Fibroblast of skin of left biceps (primary cell): ENCODE measurements at regions not wholly inside any gene's neighbourhood (a gene's known extent, or its start where the extent isn't known, plus 50 kb on each side); places are given as distances from the start of the nearest gene placed in this dataset.
"Not testable (repeated sequence)": the region's sequence is repeated elsewhere in the genome, so short reads cannot be mapped to it uniquely, and the experiment has no call there.

ENCODE experiments used
- DNase-seq, 2 experiments: peaks; one replicate each; pipeline ENCODE4 v3.0.0-alpha.2; 2013; ENCODE audit warnings: low read depth in 2 of 2

DNA sequence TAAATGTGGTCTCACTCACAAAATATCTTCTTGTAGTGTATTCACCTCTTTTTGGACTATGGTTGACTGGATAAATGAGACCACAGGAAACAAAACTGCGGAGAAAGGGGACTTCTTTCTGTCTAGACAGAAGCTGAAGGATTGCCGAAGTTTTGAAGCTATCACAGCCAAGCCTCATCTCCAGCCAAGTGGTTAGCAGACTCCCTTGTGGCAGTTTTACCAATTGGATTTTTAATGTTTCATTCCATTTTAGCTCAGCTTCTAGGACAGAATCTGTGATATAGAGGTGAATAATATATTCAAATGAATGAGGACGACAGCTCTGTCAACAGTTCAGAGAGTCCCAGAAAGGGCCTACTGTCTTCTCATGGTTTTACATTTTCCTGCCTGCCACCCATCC, 215.7 kb upstream of the ZNF608 start:
- DNase-seq = no peak

DNA sequence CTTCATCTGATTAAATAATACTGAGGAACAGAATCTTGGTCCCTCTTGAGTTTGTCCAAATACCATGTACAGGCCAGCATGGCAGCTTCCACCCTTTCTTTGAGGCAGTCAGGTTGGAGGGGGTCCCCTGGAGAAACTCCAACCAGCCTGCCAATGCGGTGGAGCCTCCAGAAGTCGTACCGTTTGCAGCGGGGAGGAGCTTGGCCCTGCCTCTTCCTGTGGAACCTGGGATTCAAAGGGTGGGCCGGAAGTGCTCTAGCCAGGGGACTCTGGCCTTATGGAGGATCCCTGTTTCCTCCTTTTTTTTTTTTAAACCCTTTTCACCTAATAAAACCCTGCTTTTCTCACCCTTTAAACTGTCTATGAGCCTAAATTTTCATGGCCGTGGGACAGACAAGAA, 216.3 kb upstream of the ZNF608 start:
- DNase-seq = no peak

GRCh38 chr5:124963236-124963919, 216.9 kb upstream of the ZNF608 start:
- peak; percentile 38 to 53 for DNase-seq

- not testable (repeated sequence) for DNase-seq
Measured at GRCh38 chr5:124966741-124967140, 220.3 kb upstream of the ZNF608 start.

DNA sequence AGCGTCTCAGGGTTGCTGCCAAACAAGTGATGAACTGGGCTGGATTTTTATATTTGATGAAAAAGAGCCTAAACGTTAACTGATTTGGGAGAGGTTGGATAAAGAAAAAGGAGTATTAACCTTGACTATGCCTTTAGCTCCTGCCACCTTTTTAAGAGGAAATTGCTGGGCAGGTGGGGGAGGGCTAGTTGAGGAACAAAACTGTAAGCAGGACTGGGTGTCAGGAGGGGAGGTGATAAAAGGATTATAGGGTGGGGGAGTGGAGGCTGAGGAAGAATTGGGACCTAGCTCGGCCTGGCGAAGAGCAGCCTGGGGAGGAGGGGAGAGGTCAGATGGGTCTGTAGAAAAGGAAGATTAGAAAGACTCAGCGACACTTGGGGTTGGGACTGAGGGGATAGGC, 223.9 kb upstream of the ZNF608 start:
- DNase-seq = not testable (repeated sequence)

DNA sequence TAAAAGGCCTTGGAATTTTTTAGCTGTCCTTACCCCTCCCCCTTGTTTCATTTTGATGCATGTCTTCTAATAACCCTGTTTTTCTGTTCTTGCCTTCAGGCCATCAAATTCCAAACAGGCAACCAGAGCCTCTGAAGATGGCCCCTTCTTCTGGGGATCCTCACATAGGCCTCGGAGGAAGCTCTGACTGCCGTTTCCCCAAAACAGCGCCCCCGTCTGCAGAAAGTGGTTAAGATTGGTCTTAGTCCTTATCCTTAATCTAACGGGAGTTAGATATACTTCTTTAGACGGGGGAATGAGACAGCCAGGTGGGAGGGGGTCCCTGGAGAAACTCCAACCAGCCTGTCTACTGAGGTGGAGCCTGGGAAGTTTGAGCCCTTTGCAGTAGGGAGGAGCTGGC, 226.3 kb upstream of the ZNF608 start:
- DNase-seq = no peak

- no peak for DNase-seq
Measured at GRCh38 chr5:124973661-124974060, 227.2 kb upstream of the ZNF608 start.

- no peak for DNase-seq
Measured at GRCh38 chr5:124976086-124976485, 229.6 kb upstream of the ZNF608 start.

DNA sequence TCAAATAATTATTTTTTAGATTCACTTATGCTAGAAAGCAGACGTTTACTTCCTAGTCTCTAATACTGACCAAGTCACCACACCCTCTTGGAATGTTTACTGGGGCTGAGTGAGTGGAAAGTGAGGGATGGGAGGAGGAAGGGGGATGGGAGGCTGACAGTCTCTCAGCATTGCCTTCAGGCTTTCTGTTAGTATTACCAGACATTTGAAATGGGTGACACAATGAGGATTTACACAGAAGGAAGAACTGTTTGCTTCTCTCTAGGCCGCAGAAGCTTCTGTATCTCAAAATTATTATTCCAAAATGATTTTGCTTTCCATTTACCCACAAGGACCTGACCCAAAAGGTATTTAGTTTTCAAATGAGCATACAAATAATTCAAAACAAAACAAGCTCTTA, 232.8 kb upstream of the ZNF608 start:
- DNase-seq = no peak

DNA sequence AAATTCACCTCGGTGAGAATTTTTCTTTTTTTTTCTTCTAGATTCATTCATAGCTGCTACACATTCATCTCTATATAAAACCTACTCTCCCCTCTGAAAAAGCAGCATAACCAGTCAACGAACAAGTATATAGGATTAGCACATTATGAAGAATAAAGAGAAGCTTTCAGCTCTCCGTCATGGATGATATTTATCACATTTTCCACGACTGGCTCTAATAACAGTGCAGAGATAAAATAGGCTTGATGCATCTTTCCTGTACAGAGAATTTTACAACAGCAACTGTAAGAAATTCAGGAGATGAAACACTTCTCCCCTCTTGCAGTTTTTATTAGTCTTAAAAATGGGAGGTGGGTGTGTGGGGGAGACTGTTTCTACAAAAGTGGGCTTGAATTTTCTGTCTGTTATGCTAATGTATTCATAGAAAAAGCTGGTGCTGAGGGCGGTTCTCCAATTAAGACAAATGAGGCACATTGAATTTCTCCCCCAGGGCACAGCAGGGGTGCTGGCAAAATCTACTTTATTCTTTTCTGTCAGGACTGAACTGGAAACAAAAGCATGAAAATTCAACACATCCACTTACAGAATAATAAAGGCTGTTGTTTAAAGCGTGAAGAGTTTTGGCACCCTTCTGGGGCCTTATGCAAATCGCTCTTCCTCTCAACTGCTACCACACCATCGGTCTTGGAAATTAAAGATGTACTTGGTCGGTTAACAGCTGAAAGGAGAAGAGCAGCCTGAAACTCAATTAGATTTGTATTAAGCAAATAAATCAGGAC, 233.9 kb upstream of the ZNF608 start:
- no peak for DNase-seq

- no peak for DNase-seq
Measured at GRCh38 chr5:124981901-124982300, 235.5 kb upstream of the ZNF608 start.

DNA sequence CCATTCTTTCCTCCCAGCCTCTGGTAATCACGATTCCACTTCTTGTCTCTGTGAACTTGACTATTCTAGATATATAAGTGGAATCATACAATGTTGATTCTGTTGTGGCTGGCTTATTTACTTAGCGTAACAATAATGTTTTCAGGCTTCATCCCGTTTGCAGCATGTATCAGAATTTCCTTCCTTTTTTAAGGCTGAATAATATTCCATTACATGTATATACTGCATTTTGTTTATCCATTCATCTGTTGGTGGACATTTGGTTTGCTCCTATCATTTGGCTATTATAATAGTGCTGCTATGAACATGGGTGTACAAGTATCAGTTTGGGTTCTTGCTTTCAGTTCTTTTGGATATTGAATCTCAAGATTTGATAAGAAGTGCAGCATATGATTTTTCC, 239.7 kb upstream of the ZNF608 start:
- no peak for DNase-seq

- DNase-seq = no peak
Measured at GRCh38 chr5:124986667-124987066, 240.2 kb upstream of the ZNF608 start.

GRCh38 chr5:124987786-124988185, 241.3 kb upstream of the ZNF608 start:
- not testable (repeated sequence) for DNase-seq

DNA sequence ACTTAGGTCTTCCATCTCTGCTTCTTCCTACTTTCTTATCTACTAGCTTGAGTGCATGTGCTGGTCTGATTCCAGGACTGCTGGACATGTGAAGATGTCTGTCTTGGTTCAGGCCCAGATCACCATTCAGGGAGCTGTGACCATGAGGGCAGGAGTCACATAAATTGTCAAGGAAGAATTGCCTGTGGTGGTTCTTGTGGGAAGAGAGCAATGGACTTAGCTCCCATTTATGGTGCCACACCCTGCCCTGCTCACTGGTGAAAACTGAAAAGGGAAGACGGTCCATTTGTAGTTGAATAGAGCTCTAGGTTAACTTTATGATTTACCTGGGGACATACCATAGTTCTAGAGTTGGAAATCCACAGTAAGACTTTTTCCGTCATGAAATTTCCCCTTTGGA, 244.3 kb upstream of the ZNF608 start:
- no peak for DNase-seq

DNA sequence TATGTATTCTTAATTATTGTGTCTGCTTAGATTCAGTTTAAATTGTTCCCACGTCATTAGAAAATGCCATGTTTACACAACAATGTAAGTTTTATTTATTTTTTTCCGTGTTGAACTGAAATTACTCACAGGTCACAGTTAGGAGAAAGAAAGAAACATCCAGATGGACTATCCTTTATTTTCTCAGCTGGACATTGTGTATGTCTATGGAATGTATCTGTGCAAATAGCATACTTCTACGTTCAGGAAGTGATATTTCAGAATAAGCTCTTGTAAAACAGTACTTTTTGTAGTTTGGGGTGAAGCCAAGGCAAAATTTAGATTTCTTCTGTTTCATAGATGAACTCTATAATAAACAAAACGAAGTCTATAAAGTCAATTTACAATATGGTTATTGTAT, 249.0 kb upstream of the ZNF608 start:
- DNase-seq = no peak

DNA sequence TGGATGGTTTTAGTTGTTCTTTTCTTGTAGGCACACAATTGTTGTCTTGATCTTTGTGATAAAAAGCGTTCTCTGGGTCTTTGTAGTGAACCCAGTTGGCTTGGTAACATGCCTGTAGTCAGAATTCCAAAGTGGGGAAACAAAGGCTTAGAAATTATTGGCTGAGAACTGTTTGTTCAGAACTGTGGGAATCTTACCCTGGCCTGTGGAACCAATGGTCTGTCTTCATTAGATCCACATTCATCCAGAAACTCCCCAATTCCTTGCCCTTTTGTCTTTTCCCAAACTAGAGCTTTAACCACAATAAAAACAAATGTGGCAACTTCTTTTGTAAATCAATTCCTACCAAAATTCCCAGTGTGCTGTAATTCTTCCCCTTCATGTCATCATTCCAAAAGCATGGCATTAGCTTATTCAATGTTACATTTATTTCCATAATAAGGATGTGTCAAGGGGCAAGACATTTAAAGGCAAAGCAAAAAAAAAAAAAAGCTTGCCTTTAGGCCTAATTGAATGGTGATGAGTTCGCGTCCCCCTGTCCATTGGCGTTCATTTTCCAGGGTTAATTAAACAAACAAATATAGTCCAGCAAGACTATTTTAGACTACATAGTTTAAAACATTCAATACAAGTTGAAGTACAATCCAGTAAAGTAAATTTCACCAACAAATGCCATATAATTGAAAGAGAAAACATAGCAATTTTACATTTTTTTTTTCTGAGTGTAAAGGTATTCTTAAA, 249.8 kb upstream of the ZNF608 start:
- DNase-seq = no peak

GRCh38 chr5:124996764-124997077, 250.3 kb upstream of the ZNF608 start:
- DNase-seq = peak; percentile 17 to 23

DNA sequence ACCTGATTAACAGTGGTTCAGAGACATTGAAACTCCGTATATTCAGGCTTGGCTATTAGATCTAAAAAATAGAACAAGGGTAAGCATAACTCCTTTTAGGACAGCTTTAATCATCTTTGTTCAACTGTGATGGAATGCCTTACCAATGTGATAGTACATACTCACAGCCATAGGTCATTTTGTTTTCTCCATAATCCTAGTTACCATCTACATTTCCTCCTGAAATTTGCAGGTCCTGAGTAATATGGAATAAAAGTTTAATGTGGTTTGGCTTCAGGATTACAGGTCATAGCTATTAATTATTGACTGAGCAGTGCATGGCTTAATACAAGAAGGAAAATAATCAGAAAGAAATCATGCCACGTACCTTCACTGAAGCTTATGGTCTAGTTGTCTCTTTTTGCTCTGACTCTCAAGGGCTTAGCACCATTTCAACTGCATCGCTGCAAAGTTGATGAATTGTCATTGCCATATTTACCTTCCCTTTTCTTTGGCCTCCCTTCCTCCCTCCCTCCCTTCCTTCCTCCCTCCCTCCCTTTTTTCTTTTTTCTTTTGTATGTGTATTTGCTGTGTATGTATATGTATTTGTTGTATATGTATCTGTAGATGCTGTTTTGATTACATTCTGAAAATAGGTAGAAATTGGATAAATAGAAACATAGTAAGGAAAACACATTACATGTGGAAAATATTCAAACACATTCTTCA, 250.9 kb upstream of the ZNF608 start:
- no peak for DNase-seq

DNA sequence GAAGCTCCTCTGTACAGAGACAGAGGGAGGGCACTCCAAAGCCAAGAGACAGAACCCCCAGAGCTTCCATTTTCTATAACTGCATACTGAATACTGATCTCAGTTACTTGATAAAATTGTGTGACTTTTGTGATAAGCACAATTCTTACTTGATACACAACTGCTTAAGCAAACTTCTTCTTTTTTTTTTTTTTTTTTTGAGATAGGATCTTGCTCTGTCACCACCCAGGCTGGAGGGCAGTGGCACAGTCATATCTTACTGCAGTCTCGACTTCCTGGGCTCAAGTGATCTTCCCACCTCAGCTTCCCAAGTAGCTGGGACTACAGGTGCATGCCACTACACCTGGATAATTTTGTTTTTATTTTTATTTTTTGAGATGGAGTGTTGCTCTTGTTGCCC, 252.1 kb upstream of the ZNF608 start:
- DNase-seq = no peak

- DNase-seq = no peak
Measured at GRCh38 chr5:125002727-125003598, 256.5 kb upstream of the ZNF608 start.
